Epidermal melanocyte (primary cell): ENCODE measurements at regions not wholly inside any gene's neighbourhood (a gene's known extent, or its start where the extent isn't known, plus 50 kb on each side); places are given as distances from the start of the nearest gene placed in this dataset.

ENCODE experiments used
- DNase-seq: peaks from one replicate; pipeline ENCODE4 v3.0.0; 2011; ENCODE audit warnings: low spot score; ENCODE audit not compliant: insufficient read length

DNA sequence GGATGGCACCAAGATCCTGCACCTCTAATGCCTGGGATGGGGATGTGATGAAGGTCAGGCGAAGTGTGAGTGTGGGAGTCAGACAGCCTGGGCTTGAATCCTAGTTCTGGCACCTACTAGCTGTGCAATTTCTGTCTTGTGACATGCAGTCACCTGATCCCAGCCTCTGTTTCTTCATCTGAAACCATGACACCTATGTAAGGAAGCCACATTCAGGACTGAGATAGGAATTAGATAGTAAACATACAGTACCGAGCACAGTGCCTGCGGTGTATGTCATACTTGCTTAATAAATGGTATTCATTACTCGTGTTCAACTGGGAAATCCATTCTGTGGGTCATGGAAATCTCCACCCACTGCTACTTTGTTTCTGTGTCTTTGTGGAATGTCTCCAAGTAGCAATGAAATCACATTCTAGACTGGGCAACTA lies 140.6 kb upstream of the STC2 start:
- DNase-seq: no peak

DNA sequence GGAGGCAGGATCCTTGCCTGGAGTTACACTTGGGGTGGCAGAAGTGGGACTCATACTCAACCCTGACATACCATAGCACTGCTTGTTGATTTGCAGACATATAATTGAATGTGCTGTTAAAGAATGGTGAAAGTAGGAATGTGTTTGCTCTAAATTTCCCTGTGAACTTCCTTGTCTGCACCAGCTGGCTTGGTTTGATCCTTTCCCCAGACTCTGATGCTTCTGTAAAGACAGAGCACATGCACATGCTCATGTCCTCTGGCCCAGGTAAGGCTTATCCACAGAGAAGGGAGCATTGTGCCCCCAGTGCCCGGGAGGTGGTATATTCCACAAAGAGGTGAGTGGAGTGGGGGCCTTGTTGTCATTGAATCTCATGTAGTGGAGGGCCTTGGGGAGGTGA lies 138.0 kb upstream of the STC2 start:
- DNase-seq: no peak

DNA sequence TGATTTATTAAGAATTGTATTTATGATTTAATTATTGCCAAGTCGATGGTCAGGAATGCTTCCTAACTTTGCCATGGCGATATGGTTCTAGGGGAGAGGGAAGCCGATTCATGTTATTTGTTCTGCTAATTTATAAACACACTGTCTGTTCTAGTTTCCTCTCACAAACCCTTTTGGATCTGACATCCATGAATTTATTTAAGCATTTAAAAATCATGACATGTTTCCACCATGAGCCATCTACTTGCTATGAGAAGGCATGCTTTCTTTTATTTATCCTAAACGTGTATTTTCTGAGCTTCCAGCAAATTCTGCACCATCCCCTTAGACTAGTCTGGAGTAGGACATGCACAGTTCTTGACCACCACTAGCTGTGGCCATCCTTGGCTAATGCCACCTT lies 136.6 kb upstream of the STC2 start:
- no peak for DNase-seq

DNA sequence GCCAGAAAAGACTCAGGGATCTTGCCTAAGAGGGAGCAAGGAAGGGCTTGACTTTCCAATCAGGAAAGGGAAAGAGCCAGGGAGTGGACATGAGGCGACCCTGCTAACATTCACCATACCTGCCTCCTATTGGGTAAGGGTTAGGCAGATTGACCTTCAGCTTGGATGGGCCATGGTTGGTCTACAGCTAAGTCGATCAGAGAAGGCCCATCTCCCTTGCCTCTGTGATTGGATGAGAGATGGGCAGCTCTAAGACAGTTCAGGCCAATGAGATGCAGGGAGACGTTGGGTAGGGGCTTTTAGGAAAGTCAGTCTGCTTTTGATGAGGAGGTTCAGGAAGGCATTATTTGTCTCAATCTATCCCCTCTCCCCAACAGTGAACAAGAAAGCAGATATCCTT lies 135.0 kb upstream of the STC2 start:
- no peak for DNase-seq

DNA sequence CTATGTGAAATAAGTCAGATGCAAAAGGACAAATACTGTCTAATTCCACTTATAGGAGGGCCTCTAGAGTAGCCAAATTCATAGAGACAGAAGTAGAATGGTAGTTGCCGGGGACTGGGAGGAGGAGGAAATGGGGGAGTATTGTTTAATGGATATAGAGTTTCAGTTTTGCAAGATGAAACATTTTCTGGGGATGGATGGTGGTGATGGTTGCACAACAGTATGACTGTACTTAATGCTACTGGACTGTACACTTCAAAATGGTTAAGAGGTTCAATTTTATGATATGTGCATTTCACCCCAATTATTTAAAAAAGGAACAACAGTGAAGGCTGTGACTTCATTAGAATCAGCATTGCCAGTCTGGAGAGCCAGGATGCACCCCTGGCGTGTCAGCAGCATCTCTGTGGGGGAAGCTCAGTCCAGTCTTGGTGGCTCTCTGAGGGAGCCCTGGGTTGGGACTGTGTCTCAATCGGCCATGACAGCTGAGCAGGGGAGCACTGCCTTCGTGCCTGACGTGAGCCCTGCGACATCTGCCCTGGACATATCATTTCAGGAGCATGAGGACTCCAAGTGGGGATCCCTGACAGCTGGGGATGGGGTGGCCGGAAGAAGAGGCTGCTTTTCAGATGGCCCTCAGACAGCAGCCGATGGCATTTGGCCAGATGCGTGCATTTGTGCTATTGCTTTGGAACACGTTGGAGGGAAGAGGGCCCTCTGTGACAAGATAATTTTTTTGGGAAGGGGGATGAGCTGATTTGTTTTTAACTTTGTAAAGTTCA lies 130.8 kb upstream of the STC2 start:
- DNase-seq: no peak

DNA sequence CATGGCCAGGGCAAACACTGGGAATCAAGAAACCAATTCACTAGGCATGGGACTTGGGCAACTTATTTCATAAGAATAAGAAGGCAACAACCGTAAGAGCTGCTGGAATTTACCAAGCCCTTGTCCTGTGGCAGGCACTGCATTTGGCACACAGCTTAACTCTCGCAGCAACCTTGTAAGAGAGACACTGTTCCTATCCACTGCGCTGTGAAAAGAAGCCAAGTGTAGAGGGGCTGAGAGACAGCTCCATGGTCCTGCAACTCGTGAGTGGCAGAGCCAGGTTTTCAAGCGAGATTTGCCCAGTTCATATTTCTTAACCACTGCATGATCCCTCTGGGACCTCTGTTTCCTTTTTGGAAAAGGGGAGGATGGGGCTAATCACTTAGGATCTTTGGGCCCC lies 129.3 kb upstream of the STC2 start:
- no peak for DNase-seq

DNA sequence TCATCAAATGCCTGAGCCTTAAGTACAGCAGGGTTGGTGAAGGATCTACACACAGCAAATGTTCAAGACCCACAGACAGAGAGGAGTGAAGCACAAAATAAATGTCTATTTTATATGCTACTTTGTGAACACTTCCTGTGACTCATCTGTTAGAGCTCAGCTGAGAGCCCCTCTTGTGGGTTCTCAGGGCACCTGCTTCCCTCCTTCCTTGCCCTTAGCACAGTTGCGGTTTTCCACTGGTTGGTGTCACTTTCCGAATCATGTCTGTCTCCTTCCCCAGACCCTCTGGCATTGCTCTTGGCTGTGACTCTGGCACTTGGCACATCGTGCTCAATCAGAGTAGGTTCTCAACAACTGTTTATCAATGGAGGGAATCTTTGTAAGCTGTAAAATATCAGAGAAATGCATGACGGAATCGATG lies 128.5 kb upstream of the STC2 start:
- no peak for DNase-seq

DNA sequence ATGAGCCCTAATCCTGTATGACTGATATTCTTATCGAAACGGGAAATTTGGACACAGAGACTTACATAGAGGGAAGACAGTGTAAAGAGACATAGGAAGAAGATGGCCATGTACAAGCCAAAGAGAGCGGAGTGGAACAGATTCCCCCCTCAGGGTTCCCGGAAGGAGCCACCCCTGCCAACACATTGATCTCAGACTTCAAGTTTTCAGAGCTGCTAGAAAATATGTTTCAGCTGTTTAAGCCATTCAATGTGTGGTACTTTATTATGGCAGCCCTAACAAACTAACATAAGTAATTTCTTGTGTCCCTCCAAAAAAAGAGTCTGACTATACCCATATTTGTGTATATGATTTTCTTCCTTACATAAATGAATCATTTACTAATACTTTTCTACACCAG lies 128.0 kb upstream of the STC2 start:
- DNase-seq: no peak

DNA sequence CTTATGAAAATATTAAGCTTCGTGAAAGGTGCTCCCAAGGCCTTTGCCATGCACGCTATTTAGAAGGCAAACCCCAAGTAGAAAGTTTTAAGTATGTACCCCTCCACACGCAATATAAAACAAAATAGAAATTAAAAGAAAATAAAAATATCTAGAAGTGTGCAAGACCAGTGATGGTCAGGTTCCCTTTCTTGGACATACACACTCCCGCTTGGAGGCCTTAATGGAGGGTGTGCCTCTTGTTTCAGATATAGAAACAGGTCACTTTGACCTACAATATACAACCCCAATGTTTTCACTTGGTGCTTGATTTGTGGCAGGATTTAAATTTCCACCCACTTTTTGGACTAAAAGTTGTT lies 127.4 kb upstream of the STC2 start:
- DNase-seq: no peak

DNA sequence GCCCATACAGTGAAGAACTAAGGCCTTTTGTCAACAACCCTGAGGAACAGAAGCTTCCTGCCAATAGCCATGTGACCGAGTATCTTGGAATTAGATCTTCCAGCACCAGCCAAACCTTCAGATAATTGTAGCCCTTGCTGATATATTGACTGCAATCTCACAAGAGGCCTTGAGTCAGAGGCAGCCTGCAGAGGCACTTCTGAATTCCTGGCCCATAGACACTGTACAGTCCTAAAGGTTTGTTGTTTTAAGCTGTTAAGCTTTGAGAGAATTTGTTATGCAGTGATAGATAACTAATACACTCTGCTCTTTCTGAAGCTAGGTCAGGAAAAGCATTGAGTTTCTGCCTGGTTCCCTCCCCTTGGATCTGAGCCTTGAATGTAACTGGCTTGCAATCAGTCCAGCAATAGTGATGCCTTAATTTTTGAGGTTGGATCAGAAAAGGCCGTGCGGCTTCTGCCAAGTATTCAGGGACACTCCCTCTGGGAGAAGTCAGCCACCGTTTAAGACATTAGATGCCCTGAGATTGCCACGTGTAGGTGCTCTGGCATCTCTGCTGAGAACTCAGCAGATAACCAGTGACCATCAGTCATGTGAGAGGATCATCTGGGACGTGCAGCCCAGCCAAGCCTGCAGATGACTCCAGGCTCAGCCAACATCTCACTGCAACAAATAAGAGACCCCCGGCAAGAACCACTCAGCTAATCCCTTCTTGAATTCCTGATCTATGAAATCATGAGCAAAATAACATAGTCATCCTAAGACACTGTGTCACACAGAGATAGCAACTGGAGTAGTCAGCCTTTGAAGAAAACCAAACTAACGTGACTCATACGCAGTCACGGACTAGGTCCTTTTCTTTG lies 126.8 kb upstream of the STC2 start:
- DNase-seq: peak; percentile 45

DNA sequence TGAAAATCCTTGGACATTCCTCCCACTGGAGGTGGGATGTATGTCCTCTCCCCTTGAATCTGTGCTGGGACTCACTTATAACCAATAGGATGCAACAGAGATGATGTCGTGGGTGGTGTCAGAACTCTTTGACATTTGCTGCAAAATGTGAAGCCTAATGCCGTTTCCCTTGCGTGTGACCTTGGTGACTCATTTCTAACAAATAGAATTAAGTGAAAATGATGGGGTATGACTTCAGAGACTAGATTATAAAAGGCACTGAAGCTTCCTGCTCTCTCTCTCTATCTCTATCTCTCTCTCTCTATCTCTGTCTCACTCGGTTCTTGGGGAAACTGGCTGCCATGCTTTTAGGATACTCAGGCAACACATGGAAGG lies 126.1 kb upstream of the STC2 start:
- DNase-seq: no peak

DNA sequence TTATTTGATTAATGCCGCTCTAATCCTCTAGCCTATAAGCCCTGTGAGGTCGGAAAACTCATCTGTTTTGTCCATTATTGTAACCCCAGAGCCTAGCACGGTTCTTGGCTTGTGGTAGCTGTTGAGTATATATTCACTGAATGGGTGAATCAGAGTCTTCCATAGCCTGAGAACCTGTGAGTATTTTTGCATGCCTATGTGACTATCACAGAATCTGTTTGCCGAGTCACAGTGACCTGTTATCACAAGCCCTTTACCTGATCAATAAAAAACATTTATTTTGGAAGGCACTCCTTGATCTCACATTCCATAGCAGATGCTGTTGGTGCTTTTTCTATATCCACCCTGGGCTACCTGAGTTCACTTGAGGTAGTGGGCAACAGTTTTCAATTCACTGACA lies 125.0 kb upstream of the STC2 start:
- DNase-seq: no peak

DNA sequence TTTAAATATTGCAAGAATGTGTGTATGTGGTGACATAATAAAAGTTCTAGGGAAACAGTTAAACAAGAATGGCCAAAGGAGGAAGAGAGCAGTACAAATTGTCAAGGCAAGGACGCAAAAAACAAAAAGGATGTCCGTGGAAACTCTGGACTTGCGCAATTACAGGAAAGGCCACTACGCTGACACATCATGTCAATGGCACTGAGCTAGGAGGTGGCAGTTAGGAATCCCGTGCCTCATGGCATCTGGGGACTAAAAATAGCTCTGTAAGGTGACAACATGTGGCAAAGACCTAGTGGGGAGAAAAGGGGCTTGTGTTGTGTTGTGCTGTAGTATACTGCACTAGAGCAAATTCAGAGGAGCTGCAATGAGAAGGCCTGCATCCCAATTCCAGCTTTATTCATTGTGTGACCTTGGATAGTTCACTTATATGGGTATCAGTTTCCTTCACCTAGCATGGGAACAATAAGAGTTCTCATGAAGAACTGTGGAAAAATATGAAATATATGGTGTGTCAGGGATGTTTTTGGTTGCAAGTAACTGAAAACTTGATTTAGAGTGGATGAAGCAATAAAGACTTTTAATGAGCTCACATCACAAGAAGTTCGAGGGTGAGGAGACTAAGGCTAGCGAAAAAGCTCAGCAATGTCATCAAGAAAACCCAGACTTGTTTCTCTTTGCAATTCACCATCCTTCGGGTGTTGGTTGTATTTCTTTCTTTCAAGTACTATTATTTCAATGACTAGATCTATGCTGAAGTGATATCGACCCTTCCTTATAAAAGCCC lies 124.1 kb upstream of the STC2 start:
- peak; percentile 45 for DNase-seq

DNA sequence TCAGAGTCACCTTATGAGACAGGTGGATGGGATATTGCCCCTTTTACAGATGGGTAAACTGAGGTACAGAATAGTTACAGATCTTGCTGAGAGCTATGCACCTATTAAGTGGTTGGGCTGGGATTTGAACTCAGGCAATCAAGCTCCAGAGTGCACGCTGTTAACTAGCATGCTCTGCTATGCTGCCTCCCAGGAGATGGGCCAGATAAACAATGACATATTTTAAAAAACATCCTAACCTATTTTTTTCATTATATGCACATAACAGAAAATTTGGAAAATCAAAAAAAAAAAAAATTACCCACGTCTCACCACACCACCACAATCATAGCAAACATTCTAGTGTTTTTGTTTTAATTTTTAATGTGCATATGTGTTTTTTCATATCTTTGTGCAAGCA lies 123.4 kb upstream of the STC2 start:
- no peak for DNase-seq

DNA sequence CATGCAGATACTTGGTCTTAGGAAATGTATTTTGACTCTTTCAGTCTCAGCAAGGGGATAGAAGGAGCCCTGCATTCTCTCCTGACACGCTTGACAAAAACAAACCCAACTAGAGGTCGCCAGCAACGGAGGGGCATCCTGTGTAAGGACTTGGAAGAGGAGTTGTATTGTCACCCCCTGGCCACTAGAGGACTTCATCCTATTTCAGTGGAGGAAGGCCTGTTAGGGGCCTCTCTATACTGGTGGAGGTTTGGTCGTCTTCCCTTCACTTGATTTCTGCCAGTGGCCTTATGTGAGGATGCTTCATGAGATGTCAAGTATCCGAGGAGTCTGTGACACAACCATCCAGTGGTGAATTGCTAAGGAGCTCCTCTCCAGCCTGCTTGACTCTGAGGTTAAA lies 122.8 kb upstream of the STC2 start:
- no peak for DNase-seq

DNA sequence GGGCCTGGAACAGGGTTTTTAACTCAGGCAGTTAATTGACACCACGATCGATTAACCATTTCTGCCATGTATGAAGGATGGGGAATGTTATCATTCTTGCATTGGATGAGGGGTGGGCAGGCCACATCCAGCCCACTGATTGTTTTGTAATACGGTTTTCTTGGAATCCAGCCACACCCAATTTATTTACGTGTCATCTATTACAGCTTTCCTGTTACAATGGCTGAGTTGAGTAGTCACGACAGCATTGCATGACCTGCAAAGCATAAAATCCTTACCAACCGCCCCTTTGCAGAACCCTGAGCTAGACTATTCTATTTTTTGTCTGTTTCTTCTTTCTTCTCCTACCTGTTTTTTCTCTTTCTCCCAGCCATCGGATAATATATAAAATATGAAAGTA lies 122.0 kb upstream of the STC2 start:
- DNase-seq: no peak

DNA sequence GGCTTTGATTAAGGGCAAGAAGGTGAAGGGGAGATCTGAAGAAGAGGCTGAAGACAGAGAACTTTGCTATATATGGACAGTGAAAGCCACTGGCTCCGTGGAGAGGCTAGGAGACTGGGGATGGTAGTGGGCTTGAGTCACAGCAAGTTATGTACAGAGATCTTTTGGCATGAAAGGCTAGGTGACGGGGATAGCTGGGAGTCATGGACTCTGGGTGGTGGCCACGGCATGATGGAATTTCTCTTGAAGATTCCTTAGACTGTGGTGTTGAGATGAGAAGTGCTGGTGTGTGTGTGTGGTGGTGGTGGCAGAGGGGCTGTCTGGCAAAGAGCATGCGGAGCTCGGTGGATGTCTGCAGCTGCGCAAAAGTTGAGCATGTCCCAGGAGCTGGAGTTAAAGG lies 120.6 kb upstream of the STC2 start:
- no peak for DNase-seq

DNA sequence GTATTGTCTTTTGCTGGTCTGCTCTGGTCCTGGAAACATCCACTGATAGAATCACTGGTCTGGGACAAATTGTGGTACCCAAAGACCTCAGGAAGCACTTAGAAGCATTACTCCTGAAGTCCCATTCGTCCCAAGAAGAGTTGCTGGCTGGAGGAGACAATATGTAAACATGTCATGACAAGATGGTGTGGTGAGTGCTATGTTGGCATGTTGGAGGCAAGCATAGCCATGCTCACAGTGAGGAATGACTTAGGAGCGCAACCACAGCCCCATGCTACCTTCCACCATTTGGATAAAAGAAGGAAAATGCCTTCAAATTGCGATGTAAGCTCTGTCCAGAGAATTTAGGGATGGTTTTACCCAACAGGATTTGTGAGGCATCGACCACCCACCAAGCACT lies 115.8 kb upstream of the STC2 start:
- DNase-seq: no peak

DNA sequence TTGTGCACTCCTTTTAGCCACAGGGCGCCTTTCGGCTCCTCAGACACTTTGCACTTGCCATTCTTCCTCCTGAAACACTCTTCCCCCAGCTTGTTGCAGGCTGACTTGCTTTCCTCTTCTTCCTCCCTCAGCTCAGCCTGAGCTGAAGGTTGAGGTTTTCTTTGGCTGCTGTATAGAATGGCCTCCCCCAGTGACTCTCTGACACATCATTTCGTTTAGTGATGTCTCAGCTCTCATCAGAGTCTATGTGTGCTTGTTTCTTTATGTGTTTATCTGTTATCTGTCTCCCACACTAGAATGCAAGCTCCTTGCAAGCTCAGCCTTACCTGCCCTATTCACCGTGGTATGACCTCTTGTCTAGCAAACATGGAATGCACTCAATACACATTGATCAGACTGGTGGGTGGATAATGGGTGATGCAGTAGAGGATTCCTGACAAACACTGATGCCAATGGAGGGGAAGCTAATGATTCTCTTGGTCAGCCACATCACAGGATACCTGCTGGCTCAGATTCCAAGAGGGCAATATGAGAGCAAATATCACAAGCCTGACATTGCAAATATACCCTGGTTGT lies 112.9 kb upstream of the STC2 start:
- no peak for DNase-seq

DNA sequence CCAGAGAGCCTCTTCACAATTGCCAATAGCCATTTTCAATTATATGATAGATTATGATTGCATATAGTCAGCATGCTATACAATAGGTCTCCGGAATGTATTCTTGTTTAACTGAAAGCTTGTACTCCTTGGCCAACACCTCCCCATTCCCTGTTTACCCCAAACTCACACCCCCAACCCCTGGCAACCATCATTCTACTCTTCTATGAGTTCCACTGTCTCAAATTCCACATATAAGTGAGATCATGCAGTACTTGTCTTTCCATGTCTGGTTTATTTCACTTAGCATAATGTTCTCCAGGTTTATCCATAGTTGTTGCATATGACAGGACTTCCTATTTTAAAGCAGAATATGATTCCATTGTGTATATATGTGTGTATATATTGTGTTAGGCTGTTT lies 110.7 kb upstream of the STC2 start:
- no peak for DNase-seq

DNA sequence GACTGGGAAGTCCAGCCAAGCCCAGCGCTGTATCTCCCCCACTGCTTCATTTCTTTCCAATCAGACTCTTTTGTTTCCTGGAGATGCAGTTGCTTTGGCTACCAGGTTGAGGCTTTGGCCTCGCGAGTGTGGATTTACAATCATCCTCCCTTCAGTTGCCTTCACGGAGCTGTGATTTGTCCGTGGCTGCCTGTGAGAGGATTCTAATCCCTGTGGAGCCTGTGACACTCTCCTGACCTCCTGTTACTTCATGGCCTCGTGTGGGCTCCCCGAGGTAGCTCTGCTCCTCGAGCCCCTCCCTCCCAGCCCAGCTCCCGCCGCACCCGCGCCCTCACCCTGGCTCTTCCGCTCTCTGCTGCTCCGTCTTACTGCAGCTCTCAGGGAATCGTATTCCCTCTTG lies 107.2 kb upstream of the STC2 start:
- DNase-seq: no peak

DNA sequence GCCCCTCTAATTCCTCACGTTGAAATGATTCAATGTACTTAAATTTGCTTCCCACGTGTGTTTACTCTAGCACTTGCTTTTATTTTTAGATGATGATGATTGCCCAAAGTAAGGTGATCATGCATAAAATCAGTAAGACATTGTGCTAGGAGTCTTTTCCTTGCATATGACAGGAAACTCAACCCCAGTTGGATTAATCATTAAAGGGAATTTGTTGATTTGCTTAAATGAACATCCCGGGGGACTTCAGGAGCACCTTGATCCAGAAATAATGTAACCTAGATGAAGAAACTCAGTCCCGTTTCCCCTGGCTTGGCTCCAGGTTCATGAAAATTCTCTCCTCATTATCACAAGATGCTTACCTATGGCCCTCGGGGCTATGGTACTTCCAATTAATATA lies 106.1 kb upstream of the STC2 start:
- DNase-seq: no peak
